ENCODE measurements at regions not wholly inside any gene's neighbourhood (a gene's known extent, or its start where the extent isn't known, plus 50 kb on each side); places are given as distances from the start of the nearest gene placed in this dataset.

DNA sequence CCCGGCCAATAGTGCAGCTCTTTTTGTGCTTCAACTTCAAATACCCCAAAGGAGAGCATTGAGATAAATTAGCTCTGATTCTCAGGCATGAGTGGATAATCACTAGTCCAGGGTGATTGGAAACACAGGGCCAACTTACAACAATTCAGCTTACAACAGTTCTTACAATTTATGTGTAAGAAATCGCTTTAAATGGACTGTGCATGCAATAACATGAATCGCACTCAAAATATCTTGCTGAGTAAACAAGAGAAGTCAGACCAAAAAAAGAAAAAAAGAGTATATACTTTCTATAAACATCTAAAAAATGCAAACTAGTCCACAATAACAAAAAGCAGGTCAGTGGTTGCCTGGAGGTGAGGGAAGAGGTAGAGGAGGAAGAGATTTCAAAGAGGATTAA lies 150.6 kb upstream of the EDIL3 start:
- TF ChIP-seq FOXM1 (IDR thresholded peaks at IDR 0.05; ENCODE audit: borderline replicate concordance), result no peak
- no peak for TF ChIP-seq LEF1 (IDR thresholded peaks at IDR 0.05; ENCODE audit: borderline replicate concordance)
- no peak for TF ChIP-seq FOXA1 (IDR thresholded peaks at IDR 0.05)
- TF ChIP-seq BHLHE40 (IDR thresholded peaks at IDR 0.05; ENCODE audit: borderline replicate concordance), result no peak
- TF ChIP-seq ARNT (IDR thresholded peaks at IDR 0.05), result no peak
- TF ChIP-seq ZNF384 (IDR thresholded peaks at IDR 0.05), result no peak
